NCI-H510A (cell line): ENCODE measurements at regions not wholly inside any gene's neighbourhood (a gene's known extent, or its start where the extent isn't known, plus 50 kb on each side); places are given as distances from the start of the nearest gene placed in this dataset.

Experiments
- DNase-seq: peaks from one replicate; lab custom pipeline; 2025; lab: John Stamatoyannopoulos, UW

DNA sequence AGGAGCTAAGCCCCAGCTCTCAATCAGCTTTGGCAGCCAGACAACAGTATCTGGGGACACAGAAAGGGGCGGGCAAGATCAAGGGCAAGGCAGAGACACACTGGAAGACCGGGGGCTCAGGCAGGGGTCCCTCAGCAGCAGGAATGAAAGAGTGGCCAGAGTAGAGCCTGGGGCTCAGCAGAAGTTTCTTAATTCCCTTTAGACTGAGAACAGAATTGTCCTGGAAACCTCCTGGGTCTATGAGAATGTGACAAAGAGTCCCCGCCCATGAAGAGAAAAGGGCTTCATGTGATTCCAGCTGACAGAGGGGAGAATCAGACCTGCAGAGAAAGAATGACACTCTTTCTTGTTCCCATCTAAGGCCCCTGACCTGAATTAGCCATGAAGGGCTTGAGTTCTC lies 95.2 kb upstream of the CTNNB1 start:
- no peak for DNase-seq

GRCh38 chr3:41106691-41107090 lies 92.6 kb upstream of the CTNNB1 start:
- no peak for DNase-seq

- no peak for DNase-seq
Measured at GRCh38 chr3:41111011-41111410, 88.3 kb upstream of the CTNNB1 start.

DNA sequence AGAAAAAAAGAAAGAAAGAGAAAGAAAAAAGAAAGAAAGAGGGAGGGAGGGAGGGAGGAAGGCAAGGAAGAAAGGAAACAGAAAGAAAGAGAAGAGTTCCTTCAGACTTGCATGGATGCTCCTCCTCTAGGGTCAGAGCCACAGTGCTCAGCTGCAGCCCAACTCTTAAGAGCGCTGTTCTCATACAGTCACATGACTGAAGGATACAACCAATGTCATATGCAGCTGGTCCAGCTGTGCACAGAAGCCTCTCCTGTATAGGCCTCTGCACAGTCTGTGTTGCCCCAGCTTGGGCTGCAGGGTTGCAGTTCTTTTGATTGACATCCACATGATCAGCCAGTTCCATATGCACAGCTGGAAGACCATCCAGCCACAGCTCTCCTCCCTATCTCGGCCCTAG lies 86.8 kb upstream of the CTNNB1 start:
- DNase-seq: no peak

DNA sequence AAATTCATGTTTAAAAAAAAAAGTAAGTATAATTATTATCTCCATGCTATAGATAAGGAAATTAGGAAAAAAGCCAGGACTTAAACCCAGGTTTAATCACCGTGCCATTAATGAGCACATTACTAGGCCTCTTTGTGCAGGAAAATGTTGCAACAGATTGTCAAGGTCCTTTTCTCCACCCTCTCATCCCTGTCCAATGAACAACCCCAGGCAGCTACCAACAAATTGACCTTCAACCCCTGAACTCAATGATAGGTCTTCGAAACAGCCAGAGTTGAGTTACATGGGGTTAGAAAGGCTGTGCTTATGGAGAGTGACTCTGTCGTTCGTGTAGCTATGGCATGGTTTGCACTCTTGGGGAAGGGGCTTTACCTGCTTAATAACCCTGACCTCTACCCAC lies 84.2 kb upstream of the CTNNB1 start:
- no peak for DNase-seq

DNA sequence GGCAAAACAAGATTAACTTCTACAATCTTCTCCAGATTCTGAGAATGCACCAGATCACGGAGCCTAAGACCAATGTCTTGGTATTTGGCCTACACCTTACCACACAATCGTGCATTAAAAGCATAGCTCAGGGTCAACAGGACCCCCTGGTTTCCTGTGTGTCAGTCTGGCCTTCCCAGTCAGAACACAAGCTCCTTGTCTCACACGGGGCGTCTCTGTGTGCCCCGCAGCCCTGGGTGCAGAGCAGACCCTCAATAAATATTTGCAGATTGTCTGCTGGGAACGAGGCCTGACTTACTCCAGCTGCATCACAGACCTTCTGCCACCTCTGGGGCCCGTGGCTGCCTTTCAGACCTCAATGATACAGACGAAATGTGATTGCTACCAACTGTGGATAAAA lies 82.5 kb upstream of the CTNNB1 start:
- DNase-seq: no peak

DNA sequence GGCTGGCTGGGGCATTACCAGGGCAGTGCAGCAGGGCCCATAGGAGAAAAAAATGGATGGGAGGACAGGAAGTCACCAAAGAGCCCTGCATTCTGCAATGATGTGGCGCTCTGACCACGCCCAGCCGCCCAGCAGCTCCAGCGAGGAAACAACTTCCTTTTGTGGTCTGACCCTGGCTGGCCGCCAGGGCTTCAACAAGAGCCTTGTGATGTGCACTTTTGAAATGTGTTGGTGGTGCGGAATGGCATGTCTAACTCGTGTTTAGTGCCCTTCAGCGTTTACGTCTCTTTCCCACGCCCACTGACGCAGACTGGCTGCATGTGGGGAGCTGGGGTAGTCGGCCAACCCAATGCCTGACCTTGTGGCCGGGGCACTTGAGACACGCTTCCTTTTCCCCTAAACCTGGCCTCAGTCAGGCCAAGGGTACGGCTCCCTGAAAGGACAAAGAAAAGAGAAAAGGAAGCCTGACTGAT lies 81.9 kb upstream of the CTNNB1 start:
- DNase-seq: peak; percentile 82

GRCh38 chr3:41118461-41119390 lies 80.6 kb upstream of the CTNNB1 start:
- no peak for DNase-seq

- no peak for DNase-seq
Measured at GRCh38 chr3:41120460-41120859, 78.8 kb upstream of the CTNNB1 start.

DNA sequence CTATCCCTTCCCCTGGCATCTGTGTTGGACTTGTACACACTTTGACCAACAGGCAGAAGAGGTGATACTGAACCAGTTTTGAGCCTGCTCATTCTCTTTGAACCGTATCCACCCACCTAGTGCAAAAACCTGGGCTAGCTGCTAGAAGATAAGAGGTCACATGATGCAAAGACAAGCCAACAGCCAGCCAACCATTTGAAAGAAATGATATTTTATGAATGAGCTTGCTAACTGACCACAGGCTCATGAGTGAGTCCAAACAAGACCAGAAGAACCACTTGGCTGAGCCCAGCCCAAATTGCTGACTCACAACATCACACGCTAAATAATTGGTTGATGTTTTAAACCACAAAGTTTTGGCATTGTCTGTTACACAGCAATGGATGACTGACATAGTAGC lies 74.0 kb upstream of the CTNNB1 start:
- no peak for DNase-seq

DNA sequence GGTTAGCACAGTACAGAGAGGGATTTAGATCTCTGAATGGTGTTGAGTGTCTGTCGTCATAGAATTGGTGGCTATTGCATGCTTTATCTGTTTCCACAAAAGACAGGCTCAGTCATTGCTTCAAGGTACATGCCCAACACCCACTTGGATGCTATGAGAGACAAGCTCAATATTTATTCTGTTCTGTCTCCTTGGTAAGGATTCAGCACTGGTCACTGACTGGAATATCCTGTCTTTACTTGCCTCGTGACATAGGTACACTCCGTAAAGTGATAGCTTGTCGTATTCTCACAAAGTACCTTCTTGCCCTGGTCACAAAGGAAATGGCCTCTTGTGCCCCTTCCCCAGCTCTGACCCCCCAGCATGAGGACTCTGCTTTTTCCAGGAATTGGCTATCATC lies 72.8 kb upstream of the CTNNB1 start:
- no peak for DNase-seq

DNA sequence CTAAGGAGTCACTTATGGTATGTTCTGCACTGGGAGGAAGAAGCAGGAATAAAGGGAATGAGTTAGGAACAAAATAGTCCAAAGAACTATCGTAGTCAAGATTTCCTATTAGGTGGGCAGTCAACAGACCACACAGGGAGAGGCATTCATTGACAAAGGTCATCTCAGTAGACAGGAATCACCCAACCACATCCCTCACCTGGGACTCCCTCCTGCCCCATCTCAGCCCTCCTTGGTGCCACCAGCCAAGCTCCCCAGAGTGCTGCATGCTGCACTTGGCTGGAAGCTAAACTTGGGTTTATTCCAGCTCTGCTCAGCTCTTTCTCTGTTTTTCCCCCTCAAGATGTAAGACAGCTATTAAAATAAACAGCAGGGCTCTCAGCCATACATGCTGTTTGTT lies 72.3 kb upstream of the CTNNB1 start:
- no peak for DNase-seq

DNA sequence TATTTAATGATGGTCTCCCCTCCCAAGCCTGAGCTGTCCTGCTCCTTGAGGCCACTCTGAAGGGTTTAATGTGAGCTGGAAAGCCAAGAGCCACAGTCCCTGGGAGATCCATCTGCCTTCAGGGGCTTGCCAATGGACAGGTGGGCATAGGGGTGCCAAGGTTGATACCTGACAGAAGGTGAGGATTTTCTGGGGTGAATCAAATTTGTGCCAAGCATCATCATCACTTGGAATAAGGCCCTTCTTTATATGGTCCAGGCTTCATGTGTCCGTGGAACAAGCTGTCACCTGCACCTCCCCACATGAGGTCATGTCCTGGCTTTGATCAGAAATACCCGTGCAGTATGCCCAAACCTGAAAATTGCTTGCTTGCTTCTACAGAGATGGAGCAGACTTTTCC lies 71.9 kb upstream of the CTNNB1 start:
- DNase-seq: no peak

- no peak for DNase-seq
Measured at GRCh38 chr3:41129731-41130130, 69.6 kb upstream of the CTNNB1 start.

DNA sequence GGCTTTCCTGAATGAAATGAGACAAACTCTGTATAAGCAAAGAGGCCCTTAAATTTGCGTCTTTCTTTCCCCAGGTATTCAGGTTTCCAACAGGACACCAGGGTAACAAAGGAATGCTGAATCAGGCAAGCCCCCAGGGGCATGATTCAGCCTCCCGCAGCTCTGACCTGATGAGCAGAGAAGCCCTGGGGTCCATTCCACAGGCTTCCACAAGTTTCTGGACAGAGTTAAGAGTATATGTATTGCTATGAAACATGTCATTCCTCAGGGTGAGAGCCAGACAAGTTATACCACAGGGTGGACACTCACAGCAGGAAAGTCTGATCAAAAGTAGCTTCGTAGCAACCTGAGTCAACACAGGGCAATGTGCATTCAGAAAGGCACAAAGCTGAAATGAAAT lies 68.1 kb upstream of the CTNNB1 start:
- no peak for DNase-seq

DNA sequence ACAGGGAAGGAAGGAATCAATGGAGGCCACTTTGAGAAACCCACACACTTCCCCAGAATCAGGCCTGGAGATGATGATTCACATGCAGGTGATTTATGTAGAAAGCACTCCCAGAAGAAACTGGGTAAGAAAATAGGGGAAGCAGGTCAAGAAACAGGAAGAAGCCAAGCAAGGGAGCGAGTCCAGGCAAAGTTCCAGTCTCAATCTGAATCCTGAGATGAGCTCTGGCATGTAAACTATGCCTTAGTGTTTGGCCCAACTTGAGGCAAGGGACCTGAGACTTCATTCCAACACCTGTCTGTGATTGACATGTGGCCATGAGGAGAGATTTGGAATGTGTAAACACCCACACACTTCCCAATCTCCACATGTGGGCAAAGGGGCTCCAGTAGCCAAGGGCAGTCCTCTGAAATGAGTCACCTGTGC lies 61.6 kb upstream of the CTNNB1 start:
- DNase-seq: no peak

DNA sequence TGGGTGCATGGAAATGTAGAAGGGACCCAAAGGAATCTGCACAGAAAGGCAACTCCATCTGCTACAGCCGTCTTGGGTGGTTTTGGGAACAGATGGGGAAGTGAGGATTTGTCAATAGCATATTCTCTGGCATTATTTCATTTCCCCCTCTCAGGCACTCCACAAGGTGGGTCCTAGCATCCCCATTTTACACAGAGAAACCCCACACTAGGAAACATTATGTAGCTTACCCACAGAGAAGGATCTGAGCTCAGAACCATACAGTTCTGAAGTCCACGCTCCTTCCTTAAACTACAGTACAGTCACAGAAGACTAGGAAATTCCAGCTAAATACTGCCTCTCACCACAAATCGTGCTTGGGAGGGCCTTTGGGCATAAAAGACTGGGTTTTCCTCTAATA lies 61.2 kb upstream of the CTNNB1 start:
- no peak for DNase-seq

GRCh38 chr3:41138601-41139000 lies 60.7 kb upstream of the CTNNB1 start:
- no peak for DNase-seq

DNA sequence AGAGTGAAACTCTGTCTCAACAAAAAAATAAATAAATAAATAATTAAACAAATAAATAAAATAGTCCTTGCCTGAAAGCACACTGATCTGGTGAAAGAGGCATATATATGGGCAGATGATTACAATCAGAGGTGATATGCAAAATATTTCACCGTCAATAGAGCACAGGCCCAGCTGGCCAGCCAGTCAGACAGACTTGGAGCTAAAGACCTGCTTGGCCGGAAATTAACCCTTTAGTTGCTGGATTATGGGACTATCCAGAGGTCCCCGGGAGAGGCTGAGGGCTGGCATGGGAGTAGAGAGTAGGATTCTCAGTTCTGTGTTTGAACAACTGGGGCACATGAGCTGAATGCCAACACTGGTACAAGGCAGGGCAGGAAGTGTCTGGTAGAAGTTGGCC lies 59.1 kb upstream of the CTNNB1 start:
- no peak for DNase-seq

GRCh38 chr3:41141433-41142167 lies 57.7 kb upstream of the CTNNB1 start:
- no peak for DNase-seq

GRCh38 chr3:41143421-41144031 lies 55.8 kb upstream of the CTNNB1 start:
- no peak for DNase-seq

GRCh38 chr3:41144631-41145030 lies 54.7 kb upstream of the CTNNB1 start:
- no peak for DNase-seq

DNA sequence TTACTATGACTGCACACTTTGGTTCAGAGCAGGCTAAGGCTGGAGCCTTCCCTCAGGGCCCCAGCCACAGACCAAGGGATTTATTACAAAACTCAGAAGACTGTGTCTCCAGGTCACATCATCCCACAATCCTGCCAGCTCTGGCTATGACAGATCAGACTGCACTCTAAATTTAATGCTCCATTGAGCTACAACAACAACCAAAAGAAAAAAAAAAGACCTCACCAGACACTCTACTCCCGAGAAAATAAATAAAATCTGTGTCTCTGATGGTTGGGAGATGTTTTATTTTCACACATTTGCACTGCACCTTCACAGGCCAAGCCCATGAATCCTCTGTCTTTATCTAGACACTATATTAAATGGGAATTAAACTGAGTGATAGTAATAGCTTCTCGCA lies 50.8 kb upstream of the CTNNB1 start:
- no peak for DNase-seq
